HFF-Myc (cell line): ENCODE measurements at regions not wholly inside any gene's neighbourhood (a gene's known extent, or its start where the extent isn't known, plus 50 kb on each side); places are given as distances from the start of the nearest gene placed in this dataset.

ENCODE experiments used
- DNase-seq: peaks from one replicate; pipeline ENCODE4 v3.0.0-alpha.2; 2011; ENCODE audit warnings: low read depth; ENCODE audit errors: extremely low read depth
- H3K4me3 ChIP-seq: replicated peaks from 2 replicates; pipeline ENCODE4 v1.5.1; 2011; ENCODE audit warnings: low read depth, mild to moderate bottlenecking, control low read depth, low read length
- CTCF ChIP-seq: IDR thresholded peaks from 2 replicates; pipeline ENCODE4 v1.5.1; 2012; ENCODE audit warnings: mild to moderate bottlenecking, low read depth, low read length, control low read depth; ENCODE audit errors: missing control alignments

GRCh38 chr18:57220480-57220879 lies 73.6 kb downstream of the BOD1L2 start:
- no peak for TF ChIP-seq CTCF
- DNase-seq, result no peak
- no peak overlapping the region for H3K4me3 ChIP-seq

GRCh38 chr18:57220930-57221483 lies 74.1 kb downstream of the BOD1L2 start:
- DNase-seq, result no peak
- H3K4me3 ChIP-seq, result no peak overlapping the region
- TF ChIP-seq CTCF, result no peak

- DNase-seq, result no peak
- no peak overlapping the region for H3K4me3 ChIP-seq
- TF ChIP-seq CTCF, result no peak
Observed at GRCh38 chr18:57223144-57223870, 76.4 kb downstream of the BOD1L2 start.

GRCh38 chr18:57230861-57231585 lies 84.1 kb downstream of the BOD1L2 start:
- no peak for TF ChIP-seq CTCF
- H3K4me3 ChIP-seq, result no peak overlapping the region
- DNase-seq, result no peak

- no peak overlapping the region for H3K4me3 ChIP-seq
- no peak for DNase-seq
- no peak for TF ChIP-seq CTCF
Observed at GRCh38 chr18:57231864-57232263, 85.0 kb downstream of the BOD1L2 start.

GRCh38 chr18:57234346-57234745 lies 87.5 kb downstream of the BOD1L2 start:
- no peak overlapping the region for H3K4me3 ChIP-seq
- TF ChIP-seq CTCF, result no peak

More at GRCh38 chr18:57234346-57234745, 87.5 kb downstream of the BOD1L2 start:
- DNase-seq, result no peak
